B cell (primary cell): ENCODE measurements at regions not wholly inside any gene's neighbourhood (a gene's known extent, or its start where the extent isn't known, plus 50 kb on each side); places are given as distances from the start of the nearest gene placed in this dataset.

Source experiments
- ATAC-seq: fragments of 200-7000 bp; cut with Tn5 transposase; one replicate; pipeline ENCODE4 v1.10.0; 2021; ENCODE audit warnings: low read depth, mild to moderate bottlenecking, moderate number of reproducible peaks, moderate library complexity
- CTCF ChIA-PET: fragments of 350-600 bp; sonication (Branson Sonifier 250); formaldehyde crosslinking; loops from one replicate; lab custom pipeline; 2021; ENCODE audit warnings: antibody characterized with exemption, inconsistent platforms; lab: Charles Lee
- POLR2A ChIA-PET: fragments of 350-600 bp; sonication (Branson Sonifier 250); formaldehyde crosslinking; loops from one replicate; lab custom pipeline; 2021; ENCODE audit warnings: antibody characterized with exemption; lab: Charles Lee
- DNase-seq: peaks from one replicate; pipeline ENCODE4 v3.0.0; 2013
- H2AFZ ChIP-seq: 2 replicates; pipeline ENCODE4 v1.6.1; 2012; ENCODE audit warnings: mild to moderate bottlenecking, low read depth, low read length; ENCODE audit not compliant: insufficient read depth, poor library complexity, severe bottlenecking
- H3K27ac ChIP-seq, 2 donors: 1 replicate in 1 of 2; 2 replicates in 1 of 2; pipeline ENCODE4 v1.5.1; 2012 to 2013; ENCODE audit warnings: low read length in 2 of 2, mild to moderate bottlenecking in 2 of 2, moderate library complexity in 1 of 2
- H3K27me3 ChIP-seq, 4 experiments: fragments of 200-600 bp in 1 of 4; sonication (generic) in 1 of 4; replicated peaks in 1 of 4; 1 replicate in 2 of 4; 2 replicates in 2 of 4; pipeline versions ENCODE4 v1.6.1 to v1.7.0; 2013 to 2016; ENCODE audit warnings: low read length in 3 of 4, mild to moderate bottlenecking in 2 of 4, mixed read lengths in 1 of 4, moderate library complexity in 1 of 4; ENCODE audit not compliant: insufficient read depth in 4 of 4, control insufficient read depth in 3 of 4; ENCODE audit errors: control extremely low read depth in 1 of 4
- H3K36me3 ChIP-seq, 2 experiments: replicated peaks in 1 of 2; 1 replicate in 1 of 2; 2 replicates in 1 of 2; pipeline versions ENCODE4 v1.6.1 to v1.7.1; 2013; ENCODE audit warnings: low read length in 1 of 2; ENCODE audit not compliant: insufficient read depth in 2 of 2, control insufficient read depth in 1 of 2; ENCODE audit errors: control extremely low read depth in 1 of 2, extremely low read depth in 1 of 2
- H3K4me1 ChIP-seq, 2 donors: fragments of 200-600 bp in 1 of 2; sonication (generic) in 1 of 2; 1 replicate in 1 of 2; 2 replicates in 1 of 2; pipeline versions ENCODE4 v1.5.1 to v1.6.1; 2013 to 2017; ENCODE audit warnings: low read length in 2 of 2; ENCODE audit not compliant: control insufficient read depth in 2 of 2, insufficient read depth in 2 of 2
- H3K4me2 ChIP-seq: replicated peaks from 2 replicates; pipeline ENCODE3; 2012; ENCODE audit warnings: mild to moderate bottlenecking, low read depth, low read length; ENCODE audit not compliant: poor library complexity, severe bottlenecking
- H3K4me3 ChIP-seq, 5 experiments: fragments of 200-600 bp in 1 of 5; sonication (generic) in 1 of 5; 1 replicate in 3 of 5; 2 replicates in 2 of 5; pipeline versions ENCODE4 v1.5.1 to v1.7.0; 2011 to 2016; ENCODE audit warnings: low read length in 4 of 5, mild to moderate bottlenecking in 4 of 5, low read depth in 2 of 5, control low read depth in 1 of 5, moderate library complexity in 1 of 5; ENCODE audit not compliant: insufficient read depth in 1 of 5; ENCODE audit errors: control extremely low read depth in 1 of 5, extremely low read depth in 1 of 5
- H3K79me2 ChIP-seq: fragments of 200-600 bp; sonication (generic); one replicate; pipeline ENCODE4 v1.6.0; 2016; ENCODE audit warnings: low read length; ENCODE audit not compliant: control insufficient read depth, insufficient read depth
- H3K9ac ChIP-seq: fragments of 200-600 bp; sonication (generic); 2 replicates; pipeline ENCODE4 v1.6.1; 2017; ENCODE audit warnings: mild to moderate bottlenecking, low read length, moderate library complexity
- H3K9me3 ChIP-seq, 3 donors: one replicate each; pipeline versions ENCODE4 v1.6.1 to v1.7.1; 2013; ENCODE audit warnings: low read length in 2 of 3; ENCODE audit not compliant: control insufficient read depth in 2 of 3, insufficient read depth in 1 of 3; ENCODE audit errors: control extremely low read depth in 1 of 3
- H4K20me1 ChIP-seq: 2 replicates; pipeline ENCODE4 v1.6.0; 2012; ENCODE audit warnings: mild to moderate bottlenecking, low read length; ENCODE audit not compliant: insufficient read depth, control insufficient read depth, poor library complexity, severe bottlenecking
- H3K27ac Mint-ChIP-seq: one replicate; pipeline ENCODE4 v1.8.0; 2021; ENCODE audit warnings: mixed read lengths
- H3K27me3 Mint-ChIP-seq: one replicate; pipeline ENCODE4 v1.8.0; 2021; ENCODE audit warnings: mixed read lengths
- H3K4me1 Mint-ChIP-seq: one replicate; pipeline ENCODE4 v1.8.0; 2021; ENCODE audit warnings: mixed read lengths
- H3K4me3 Mint-ChIP-seq: one replicate; pipeline ENCODE4 v1.8.0; 2021; ENCODE audit warnings: mixed read lengths
- H3K9me3 Mint-ChIP-seq: one replicate; pipeline ENCODE4 v1.8.0; 2022; ENCODE audit warnings: mixed read lengths; ENCODE audit not compliant: insufficient read depth
- EZH2 ChIP-seq: IDR thresholded peaks from 2 replicates; pipeline ENCODE4 v1.6.1; 2012; ENCODE audit warnings: borderline replicate concordance, low read depth, mild to moderate bottlenecking, moderate library complexity, low read length; ENCODE audit not compliant: insufficient read depth, poor library complexity, severe bottlenecking
- WGBS: methylation state at CpG from one replicate; pipeline ENCODE4 v1.1.5; 2013; ENCODE audit warnings: missing lambda C conversion rate; ENCODE audit not compliant: insufficient coverage; 5-methylcytosine and 5-hydroxymethylcytosine counted together
- intact Hi-C: fragments of 100-400 bp; cut with micrococcal nuclease; formaldehyde crosslinking; loops from one replicate; pipeline ENCODE4 v1.10.0; 2022
- TF ChIP-seq, protein P1 (sequence below): fragments of 200-600 bp; IDR thresholded peaks from one replicate; pipeline ENCODE4 v1.8.0; 2022; ENCODE audit warnings: antibody characterized with exemption, mild to moderate bottlenecking

DNA sequence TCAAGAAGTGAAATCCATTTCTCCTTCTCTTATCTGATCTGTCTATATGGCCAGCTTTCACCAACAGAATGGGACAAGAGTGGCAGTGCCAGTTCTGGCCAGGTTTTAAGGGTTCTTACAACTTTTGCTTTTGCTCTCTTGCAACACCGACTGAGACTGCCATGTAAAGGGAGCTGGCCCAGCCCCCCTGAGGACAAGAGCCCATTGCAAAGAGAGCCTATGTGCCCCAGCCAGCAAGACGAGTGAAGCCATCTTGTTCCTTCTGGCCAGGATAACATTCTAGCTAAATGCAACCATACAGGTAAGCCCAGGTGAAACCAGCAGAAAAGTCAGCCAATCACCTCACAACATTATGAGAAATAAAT lies 101.0 kb upstream of the RND3 start:
- no peaks in the 10 kb centered on the region for H3K9me3 ChIP-seq
- DNase-seq, result no peak
- intact Hi-C loops, result no loop called here
- H3K4me3 ChIP-seq, result no peak overlapping the region
- TF ChIP-seq, protein P1, sequence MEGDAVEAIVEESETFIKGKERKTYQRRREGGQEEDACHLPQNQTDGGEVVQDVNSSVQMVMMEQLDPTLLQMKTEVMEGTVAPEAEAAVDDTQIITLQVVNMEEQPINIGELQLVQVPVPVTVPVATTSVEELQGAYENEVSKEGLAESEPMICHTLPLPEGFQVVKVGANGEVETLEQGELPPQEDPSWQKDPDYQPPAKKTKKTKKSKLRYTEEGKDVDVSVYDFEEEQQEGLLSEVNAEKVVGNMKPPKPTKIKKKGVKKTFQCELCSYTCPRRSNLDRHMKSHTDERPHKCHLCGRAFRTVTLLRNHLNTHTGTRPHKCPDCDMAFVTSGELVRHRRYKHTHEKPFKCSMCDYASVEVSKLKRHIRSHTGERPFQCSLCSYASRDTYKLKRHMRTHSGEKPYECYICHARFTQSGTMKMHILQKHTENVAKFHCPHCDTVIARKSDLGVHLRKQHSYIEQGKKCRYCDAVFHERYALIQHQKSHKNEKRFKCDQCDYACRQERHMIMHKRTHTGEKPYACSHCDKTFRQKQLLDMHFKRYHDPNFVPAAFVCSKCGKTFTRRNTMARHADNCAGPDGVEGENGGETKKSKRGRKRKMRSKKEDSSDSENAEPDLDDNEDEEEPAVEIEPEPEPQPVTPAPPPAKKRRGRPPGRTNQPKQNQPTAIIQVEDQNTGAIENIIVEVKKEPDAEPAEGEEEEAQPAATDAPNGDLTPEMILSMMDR, result no peak
- no peak for TF ChIP-seq EZH2
- H3K27me3 Mint-ChIP-seq, result no peaks in the 10 kb centered on the region
- H4K20me1 ChIP-seq, result no peaks in the 10 kb centered on the region
- ATAC-seq, result no peak
- H3K9me3 Mint-ChIP-seq, result no peaks in the 10 kb centered on the region
- ChIA-PET POLR2A (no interaction called here), CTCF (no interaction called here)
- no peak overlapping the region for H2AFZ ChIP-seq
- no peak overlapping the region for H3K27ac Mint-ChIP-seq
- no peaks in the 10 kb centered on the region for H3K79me2 ChIP-seq
- no peak overlapping the region for H3K27ac ChIP-seq
- H3K4me3 Mint-ChIP-seq, result no peak overlapping the region
- no peak overlapping the region for H3K9ac ChIP-seq
- 94% methylated on average over 2 of the region's 2 CpGs for WGBS
- H3K4me1 ChIP-seq, result no peaks in the 10 kb centered on the region
- H3K4me1 Mint-ChIP-seq, result no peaks in the 10 kb centered on the region
- no peaks in the 10 kb centered on the region for H3K27me3 ChIP-seq
- no peaks in the 10 kb centered on the region for H3K36me3 ChIP-seq
- H3K4me2 ChIP-seq, result no peak overlapping the region

DNA sequence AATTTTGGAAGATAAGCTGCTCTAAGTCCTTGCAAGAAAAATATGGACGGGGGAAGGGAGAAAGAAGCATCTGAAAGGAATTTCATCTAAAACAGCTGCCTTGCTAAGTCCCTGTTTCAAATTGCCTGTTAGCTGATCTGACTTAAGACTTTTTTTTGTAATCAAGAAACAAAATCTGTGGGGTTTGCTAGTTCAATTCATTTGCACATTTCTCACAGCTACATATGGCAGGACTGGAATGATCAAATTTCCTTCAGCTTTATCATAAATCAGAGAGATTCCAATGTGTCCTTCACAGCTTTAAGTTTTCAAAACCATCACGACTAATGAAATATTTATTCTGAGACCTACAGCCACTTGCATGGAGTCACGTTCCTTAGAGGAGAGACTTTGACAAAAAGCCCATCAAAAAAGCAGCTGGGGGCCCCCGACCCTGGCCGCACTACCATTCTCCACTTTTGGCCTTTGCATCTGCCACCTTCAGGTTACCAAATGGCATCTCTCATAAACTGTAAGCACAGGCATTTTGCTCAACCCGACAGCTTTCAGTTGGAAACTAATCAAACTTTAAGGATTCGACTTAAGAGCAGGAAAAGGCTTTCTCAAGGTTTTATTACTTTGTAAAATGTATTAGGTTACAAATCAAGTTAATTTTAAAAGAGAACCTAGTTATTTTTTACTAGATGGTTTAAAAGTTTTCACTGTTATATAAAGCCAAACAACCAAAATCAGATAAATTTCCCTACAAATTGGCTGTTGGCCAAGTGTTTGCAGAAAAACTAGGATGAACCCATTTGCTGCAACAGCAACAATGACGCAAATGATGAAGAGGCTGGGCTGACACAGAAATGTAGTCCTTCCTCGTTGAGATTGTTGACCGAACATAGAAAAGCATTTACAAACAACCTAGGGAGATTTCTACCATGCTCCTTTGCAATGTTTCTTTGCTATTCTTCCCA lies 100.4 kb upstream of the RND3 start:
- 65% methylated on average over 7 of the region's 10 CpGs for WGBS
- CTCF ChIA-PET, result no interaction called here
- no peak overlapping the region for H3K4me2 ChIP-seq

More for the DNA sequence above, 100.4 kb upstream of the RND3 start:
- Mint-ChIP-seq H3K27me3 (no peaks in the 10 kb centered on the region), H3K4me3 (no peak overlapping the region), H3K9me3 (no peaks in the 10 kb centered on the region), H3K27ac (no peak overlapping the region), H3K4me1 (no peaks in the 10 kb centered on the region)
- no peaks in the 10 kb centered on the region for H3K9me3 ChIP-seq
- TF ChIP-seq EZH2, result no peak
- H3K9ac ChIP-seq, result no peak overlapping the region
- no peaks in the 10 kb centered on the region for H4K20me1 ChIP-seq
- no peak overlapping the region for H2AFZ ChIP-seq
- no peaks in the 10 kb centered on the region for H3K79me2 ChIP-seq
- H3K27me3 ChIP-seq, result no peaks in the 10 kb centered on the region
- ATAC-seq (no peak), DNase-seq (no peak)
- intact Hi-C loops, result no loop called here
- H3K4me1 ChIP-seq, result no peaks in the 10 kb centered on the region
- no peak overlapping the region for H3K4me3 ChIP-seq
- no peak overlapping the region for H3K27ac ChIP-seq
- H3K36me3 ChIP-seq, result no peaks in the 10 kb centered on the region
- POLR2A ChIA-PET, result no interaction called here
